Stomach smooth muscle (tissue), 2 donors: ENCODE measurements at regions not wholly inside any gene's neighbourhood (a gene's known extent, or its start where the extent isn't known, plus 50 kb on each side); places are given as distances from the start of the nearest gene placed in this dataset.

Experiments
- H3K27ac ChIP-seq: one replicate; pipeline ENCODE4 v1.7.0; 2013; ENCODE audit warnings: mild to moderate bottlenecking, low read length, inconsistent platforms
- H3K27me3 ChIP-seq, 2 donors: one replicate each; pipeline ENCODE4 v1.7.0; 2013; ENCODE audit warnings: low read length in 2 of 2; ENCODE audit not compliant: insufficient read depth in 2 of 2, control insufficient read depth in 1 of 2
- H3K36me3 ChIP-seq, 2 donors: one replicate each; pipeline ENCODE4 v1.7.0; 2013; ENCODE audit warnings: low read length in 2 of 2; ENCODE audit not compliant: control insufficient read depth in 2 of 2, insufficient read depth in 2 of 2
- H3K4me1 ChIP-seq: one replicate; pipeline ENCODE4 v1.7.0; 2013; ENCODE audit warnings: low read length; ENCODE audit not compliant: control insufficient read depth, insufficient read depth
- H3K4me3 ChIP-seq, 2 donors: one replicate each; pipeline ENCODE4 v1.7.0; 2013; ENCODE audit warnings: low read length in 2 of 2
- H3K9ac ChIP-seq, 2 donors: one replicate each; pipeline ENCODE4 v1.7.0; 2013; ENCODE audit warnings: low read length in 2 of 2, mild to moderate bottlenecking in 1 of 2
- H3K9me3 ChIP-seq, 2 donors: one replicate each; pipeline ENCODE4 v1.7.0; 2013; ENCODE audit warnings: low read length in 2 of 2; ENCODE audit not compliant: control insufficient read depth in 2 of 2
- donor health status: healthy.
- donor health status: Pancreatic carcinoma.

GRCh38 chr13:73390100-73390499 is 331.3 kb downstream of the KLF5 start:
- no peak overlapping the region for H3K27ac ChIP-seq
- H3K36me3 ChIP-seq = no peaks in the 10 kb centered on the region
- H3K4me3 ChIP-seq = no peak overlapping the region
- H3K9ac ChIP-seq = no peak overlapping the region
- no peaks in the 10 kb centered on the region for H3K4me1 ChIP-seq
- no peaks in the 10 kb centered on the region for H3K27me3 ChIP-seq
- H3K9me3 ChIP-seq = peaks cover 0 to 6% of the 10 kb centered on the region in 2 donors

DNA sequence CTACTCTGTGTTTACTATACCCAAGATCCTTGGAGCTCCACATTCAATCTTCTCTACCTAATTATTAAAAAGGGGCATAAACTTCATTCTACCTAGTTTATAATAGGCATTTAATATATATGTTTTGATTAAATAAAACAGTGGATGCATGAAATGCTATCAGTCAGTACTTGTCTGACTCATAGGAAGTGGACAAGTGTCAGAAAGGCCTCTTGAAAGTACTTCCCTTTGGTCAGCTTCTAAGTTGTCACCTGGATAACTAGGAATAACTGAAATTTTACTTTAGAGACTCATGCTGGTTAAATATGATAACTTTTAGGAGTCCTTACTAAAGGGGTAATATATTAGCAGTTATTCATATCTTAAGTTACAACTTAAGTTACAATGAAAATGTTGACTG is 329.8 kb downstream of the KLF5 start:
- H3K27ac ChIP-seq = no peak overlapping the region
- H3K9ac ChIP-seq = no peak overlapping the region
- no peaks in the 10 kb centered on the region for H3K36me3 ChIP-seq
- no peak overlapping the region for H3K4me3 ChIP-seq
- no peaks in the 10 kb centered on the region for H3K27me3 ChIP-seq
- H3K4me1 ChIP-seq = no peaks in the 10 kb centered on the region
- H3K9me3 ChIP-seq = peaks cover 0 to 6% of the 10 kb centered on the region in 2 donors

DNA sequence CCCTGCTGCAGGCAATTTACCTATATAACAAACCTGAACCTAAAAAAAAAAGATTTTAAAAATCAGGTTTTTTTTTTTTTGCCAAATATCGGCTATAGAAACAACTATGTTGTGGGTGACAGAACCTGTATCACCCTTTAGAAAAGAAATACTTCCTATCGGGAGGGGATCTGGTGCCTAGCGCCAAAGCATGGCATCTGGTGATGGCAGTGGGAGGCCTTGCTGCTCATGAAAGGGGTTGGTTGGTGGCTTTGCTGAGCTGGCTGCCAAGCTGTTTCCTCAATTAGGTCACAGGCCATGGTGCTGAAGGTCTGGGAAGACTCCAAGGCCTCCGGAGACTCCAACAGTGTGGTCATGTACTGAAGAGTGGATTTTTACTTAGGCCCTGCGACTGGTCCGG is 328.5 kb downstream of the KLF5 start:
- peaks cover 0 to 6% of the 10 kb centered on the region in 2 donors for H3K9me3 ChIP-seq
- no peaks in the 10 kb centered on the region for H3K27me3 ChIP-seq
- no peaks in the 10 kb centered on the region for H3K4me1 ChIP-seq
- no peak overlapping the region for H3K4me3 ChIP-seq
- no peak overlapping the region for H3K27ac ChIP-seq
- no peak overlapping the region for H3K9ac ChIP-seq
- H3K36me3 ChIP-seq = no peaks in the 10 kb centered on the region

- Histone ChIP-seq H3K4me1 (no peaks in the 10 kb centered on the region), H3K9me3 (peaks cover 0 to 6% of the 10 kb centered on the region in 2 donors), H3K9ac (no peak overlapping the region), H3K4me3 (no peak overlapping the region), H3K36me3 (no peaks in the 10 kb centered on the region), H3K27ac (no peak overlapping the region), H3K27me3 (no peaks in the 10 kb centered on the region)
These were observed 327.0 kb downstream of the KLF5 start for GRCh38 chr13:73385848-73386247.

DNA sequence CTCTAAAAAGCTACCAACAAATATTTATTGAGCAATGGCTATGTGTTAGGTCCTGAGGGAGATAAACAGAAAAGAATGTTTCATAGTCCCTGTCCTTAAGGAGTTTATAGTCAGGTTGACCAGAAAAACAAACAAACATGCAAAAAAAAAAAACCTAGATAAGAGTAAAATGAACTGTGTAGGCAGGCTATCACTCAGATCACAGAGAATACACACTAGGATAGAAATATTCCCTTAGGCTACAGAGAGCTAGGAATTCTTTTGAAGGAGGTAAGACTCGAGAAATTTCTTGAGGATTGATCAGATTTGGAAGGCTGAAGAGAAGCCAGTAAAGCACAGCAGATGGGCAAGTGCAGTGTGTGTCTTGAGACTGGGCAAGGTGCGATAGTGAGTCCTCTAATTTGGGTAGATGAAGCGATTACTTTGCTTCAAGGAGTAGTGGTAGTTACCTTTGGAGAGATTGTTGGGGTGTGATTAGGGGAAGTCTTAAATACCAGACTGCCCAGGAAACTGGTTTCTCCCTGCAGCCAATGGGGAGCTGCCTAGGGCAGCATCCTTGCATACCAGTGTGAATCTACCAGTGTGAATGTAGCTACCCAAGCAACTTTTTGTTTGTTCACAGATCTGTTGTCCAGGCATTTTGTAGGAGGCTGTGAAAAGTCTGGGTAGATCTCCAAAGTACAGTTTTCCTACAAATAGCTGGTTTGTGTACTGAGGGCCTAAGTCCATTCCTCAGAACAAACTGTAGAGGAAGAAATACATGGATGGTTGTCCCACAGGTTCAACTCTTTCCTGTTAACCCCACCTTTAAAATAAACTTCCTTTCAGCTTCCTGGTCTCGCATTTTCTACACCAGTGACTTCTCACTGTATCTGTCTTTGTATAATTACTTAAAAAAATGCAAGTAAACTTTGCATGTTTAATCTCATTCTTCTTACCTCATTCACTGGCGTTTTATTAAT is 314.1 kb downstream of the KLF5 start:
- H3K36me3 ChIP-seq = no peaks in the 10 kb centered on the region
- H3K4me1 ChIP-seq = no peaks in the 10 kb centered on the region
- H3K27ac ChIP-seq = no peak overlapping the region
- no peak overlapping the region for H3K9ac ChIP-seq
- no peak overlapping the region for H3K4me3 ChIP-seq
- peaks cover 0 to 2% of the 10 kb centered on the region in 2 donors for H3K27me3 ChIP-seq
- H3K9me3 ChIP-seq = peaks cover 0 to 4% of the 10 kb centered on the region in 2 donors

- Histone ChIP-seq H3K4me3 (no peak overlapping the region), H3K4me1 (no peaks in the 10 kb centered on the region), H3K27ac (no peak overlapping the region), H3K27me3 (peaks cover 0 to 2% of the 10 kb centered on the region in 2 donors), H3K9me3 (peaks cover 0 to 4% of the 10 kb centered on the region in 2 donors), H3K9ac (no peak overlapping the region), H3K36me3 (no peaks in the 10 kb centered on the region)
These were observed 311.3 kb downstream of the KLF5 start for GRCh38 chr13:73370066-73370465.

DNA sequence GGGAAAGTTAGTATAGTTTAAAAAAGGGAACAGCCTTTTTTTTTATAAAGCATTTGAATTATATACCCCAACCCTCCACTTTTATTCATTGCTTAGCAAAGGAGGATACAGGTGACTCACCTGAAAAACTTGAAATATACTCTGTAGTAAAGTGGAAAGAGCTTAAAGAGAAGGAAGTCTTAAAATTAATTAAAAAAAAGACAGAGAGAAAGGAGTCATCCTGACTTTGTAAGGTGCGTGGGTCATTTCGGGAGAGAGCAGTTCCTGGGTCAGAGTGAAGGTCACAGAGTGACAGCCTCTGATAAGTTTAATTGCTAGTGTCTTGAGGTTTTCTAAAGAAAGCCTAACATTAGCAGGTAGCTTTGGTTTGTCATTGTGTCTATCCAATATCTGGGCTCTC is 310.3 kb downstream of the KLF5 start:
- no peaks in the 10 kb centered on the region for H3K4me1 ChIP-seq
- no peak overlapping the region for H3K27ac ChIP-seq
- peaks cover 0 to 4% of the 10 kb centered on the region in 2 donors for H3K9me3 ChIP-seq
- H3K36me3 ChIP-seq = no peaks in the 10 kb centered on the region
- H3K4me3 ChIP-seq = no peak overlapping the region
- peaks cover 0 to 2% of the 10 kb centered on the region in 2 donors for H3K27me3 ChIP-seq
- H3K9ac ChIP-seq = no peak overlapping the region

DNA sequence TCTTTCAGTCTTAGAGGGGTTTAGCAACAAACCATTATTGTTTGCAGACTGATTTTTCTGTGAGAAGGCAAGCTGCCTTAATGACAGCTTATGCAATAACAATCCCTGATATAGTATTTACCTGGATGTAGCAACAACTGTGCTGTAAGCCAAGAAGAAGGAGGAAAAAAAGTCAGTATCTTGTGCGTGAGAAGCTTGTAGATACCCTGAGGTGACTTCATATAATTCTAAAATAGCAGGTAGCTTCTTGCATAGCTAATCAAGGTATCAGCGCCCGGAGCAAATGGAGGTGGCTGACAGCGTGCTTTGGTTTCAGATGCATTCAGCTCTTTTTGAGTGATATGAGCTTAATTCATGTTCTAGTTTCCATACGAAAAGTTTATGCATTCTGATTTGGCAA is 309.8 kb downstream of the KLF5 start:
- H3K9ac ChIP-seq = no peak overlapping the region
- H3K4me1 ChIP-seq = no peaks in the 10 kb centered on the region
- H3K4me3 ChIP-seq = no peak overlapping the region
- H3K27me3 ChIP-seq = peaks cover 0 to 2% of the 10 kb centered on the region in 2 donors
- H3K27ac ChIP-seq = no peak overlapping the region
- peaks cover 0 to 4% of the 10 kb centered on the region in 2 donors for H3K9me3 ChIP-seq
- H3K36me3 ChIP-seq = no peaks in the 10 kb centered on the region

DNA sequence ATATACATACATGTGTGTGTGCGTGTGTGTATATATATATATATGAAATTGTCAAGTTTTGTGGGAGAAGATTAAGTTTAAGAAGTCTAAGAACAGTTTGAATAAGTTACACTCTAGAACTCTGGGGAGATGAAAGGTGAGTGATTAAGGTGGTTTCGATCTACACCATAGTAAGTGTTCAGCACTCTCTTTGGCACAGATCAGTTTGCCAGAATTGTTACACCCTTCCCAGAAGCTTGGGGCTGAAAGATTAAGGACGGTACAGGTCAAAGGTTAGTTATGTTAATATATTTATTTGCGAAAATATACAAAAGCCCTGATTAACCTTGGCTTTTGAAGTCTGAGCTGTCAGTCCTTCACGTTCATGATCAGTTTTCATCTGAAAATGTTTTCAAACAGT is 309.1 kb downstream of the KLF5 start:
- Histone ChIP-seq H3K36me3 (no peaks in the 10 kb centered on the region), H3K9ac (no peak overlapping the region)

DNA sequence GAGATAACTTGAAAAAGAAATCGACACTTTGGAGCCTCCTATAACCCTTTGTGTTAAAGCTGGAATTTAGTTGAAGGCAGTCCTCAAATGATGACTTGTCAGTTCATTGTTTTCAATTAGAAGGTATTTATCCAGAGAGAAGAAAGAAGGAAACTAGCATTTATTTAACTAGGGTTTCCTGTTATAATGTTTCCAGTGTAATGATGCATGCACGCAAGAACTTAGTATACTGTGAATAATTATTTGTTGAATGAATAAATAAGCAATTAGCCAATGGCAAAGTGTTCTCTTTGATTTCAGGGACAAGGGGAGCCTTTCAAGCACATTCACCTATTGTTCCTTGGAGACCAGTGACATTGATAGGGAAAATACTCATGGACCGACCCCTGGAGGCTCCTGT is 307.4 kb downstream of the KLF5 start:
- H3K9ac ChIP-seq = no peak overlapping the region
- no peaks in the 10 kb centered on the region for H3K27me3 ChIP-seq
- H3K4me1 ChIP-seq = no peaks in the 10 kb centered on the region
- H3K4me3 ChIP-seq = no peak overlapping the region
- H3K9me3 ChIP-seq = peaks cover 0 to 4% of the 10 kb centered on the region in 2 donors
- H3K27ac ChIP-seq = no peak overlapping the region
- H3K36me3 ChIP-seq = no peaks in the 10 kb centered on the region

More for the DNA sequence above, 309.1 kb downstream of the KLF5 start:
- H3K27me3 ChIP-seq = peaks cover 0 to 2% of the 10 kb centered on the region in 2 donors
- peaks cover 0 to 4% of the 10 kb centered on the region in 2 donors for H3K9me3 ChIP-seq
- H3K4me3 ChIP-seq = no peak overlapping the region
- H3K27ac ChIP-seq = no peak overlapping the region
- no peaks in the 10 kb centered on the region for H3K4me1 ChIP-seq

GRCh38 chr13:73365681-73366080 is 306.9 kb downstream of the KLF5 start:
- Histone ChIP-seq H3K36me3 (no peaks in the 10 kb centered on the region), H3K27me3 (no peaks in the 10 kb centered on the region), H3K27ac (no peak overlapping the region), H3K9ac (no peak overlapping the region), H3K4me1 (no peaks in the 10 kb centered on the region), H3K4me3 (no peak overlapping the region), H3K9me3 (no peaks in the 10 kb centered on the region)
